ENCODE measurements at regions not wholly inside any gene's neighbourhood (a gene's known extent, or its start where the extent isn't known, plus 50 kb on each side); places are given as distances from the start of the nearest gene placed in this dataset.

DNA sequence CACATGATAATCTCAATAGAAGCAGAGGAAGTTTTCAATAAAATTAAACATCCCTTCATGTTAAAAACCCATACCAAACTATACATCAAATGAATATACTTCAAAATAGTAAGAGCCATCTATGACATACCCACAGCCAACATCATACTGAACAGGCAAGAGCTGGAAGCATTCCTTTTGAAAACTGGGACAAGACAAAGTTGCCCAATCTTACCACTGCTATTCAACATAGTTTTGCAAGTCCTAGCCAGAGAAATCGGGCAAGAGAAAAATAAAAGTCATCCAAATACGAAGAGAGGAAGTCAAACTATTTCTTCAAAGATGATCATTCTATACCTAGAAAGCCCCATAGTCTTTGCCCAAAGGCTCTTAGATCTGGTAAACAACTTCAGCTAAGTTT lies 454.7 kb upstream of the PRICKLE1 start:
- no peak overlapping the region for H3K4me3 ChIP-seq
- TF ChIP-seq, protein P1, sequence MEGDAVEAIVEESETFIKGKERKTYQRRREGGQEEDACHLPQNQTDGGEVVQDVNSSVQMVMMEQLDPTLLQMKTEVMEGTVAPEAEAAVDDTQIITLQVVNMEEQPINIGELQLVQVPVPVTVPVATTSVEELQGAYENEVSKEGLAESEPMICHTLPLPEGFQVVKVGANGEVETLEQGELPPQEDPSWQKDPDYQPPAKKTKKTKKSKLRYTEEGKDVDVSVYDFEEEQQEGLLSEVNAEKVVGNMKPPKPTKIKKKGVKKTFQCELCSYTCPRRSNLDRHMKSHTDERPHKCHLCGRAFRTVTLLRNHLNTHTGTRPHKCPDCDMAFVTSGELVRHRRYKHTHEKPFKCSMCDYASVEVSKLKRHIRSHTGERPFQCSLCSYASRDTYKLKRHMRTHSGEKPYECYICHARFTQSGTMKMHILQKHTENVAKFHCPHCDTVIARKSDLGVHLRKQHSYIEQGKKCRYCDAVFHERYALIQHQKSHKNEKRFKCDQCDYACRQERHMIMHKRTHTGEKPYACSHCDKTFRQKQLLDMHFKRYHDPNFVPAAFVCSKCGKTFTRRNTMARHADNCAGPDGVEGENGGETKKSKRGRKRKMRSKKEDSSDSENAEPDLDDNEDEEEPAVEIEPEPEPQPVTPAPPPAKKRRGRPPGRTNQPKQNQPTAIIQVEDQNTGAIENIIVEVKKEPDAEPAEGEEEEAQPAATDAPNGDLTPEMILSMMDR (IDR thresholded peaks at IDR 0.05 in 4 of 5, conservative IDR thresholded peaks at IDR 0.05 in 1 of 5), result no peak
- TF ChIP-seq POLR2A (IDR thresholded peaks at IDR 0.05), result no peak
- no peaks in the 10 kb centered on the region for H3K27me3 ChIP-seq
- in situ Hi-C loops (cut with MboI; ENCODE audit: low sequenced_read_pairs in 4 of 4) (no loop called here), intact Hi-C loops (cut with DNase I; ENCODE audit: low total_unique reads) (no loop called here)
- H3K36me3 ChIP-seq, result no peaks in the 10 kb centered on the region
- no peaks in the 10 kb centered on the region for H3K4me1 ChIP-seq
- ATAC-seq (no peak), DNase-seq (no peak)
- H3K9me3 ChIP-seq, result no peaks in the 10 kb centered on the region
- H3K27ac ChIP-seq, result no peak overlapping the region

- intact Hi-C loops (cut with DNase I; ENCODE audit: low total_unique reads) (no loop called here), in situ Hi-C loops (cut with MboI; ENCODE audit: low sequenced_read_pairs in 4 of 4) (no loop called here)
- Histone ChIP-seq H3K27me3 (no peaks in the 10 kb centered on the region), H3K4me1 (no peaks in the 10 kb centered on the region), H3K4me3 (no peak overlapping the region), H3K36me3 (no peaks in the 10 kb centered on the region), H3K27ac (no peak overlapping the region), H3K9me3 (no peaks in the 10 kb centered on the region)
- DNase-seq, result no peak
- TF ChIP-seq POLR2A (IDR thresholded peaks at IDR 0.05), result no peak
- TF ChIP-seq, protein P1 (IDR thresholded peaks at IDR 0.05 in 4 of 5, conservative IDR thresholded peaks at IDR 0.05 in 1 of 5), result no peak
- no peak for ATAC-seq
Observed at GRCh38 chr12:43038991-43039390, 449.4 kb upstream of the PRICKLE1 start.

DNA sequence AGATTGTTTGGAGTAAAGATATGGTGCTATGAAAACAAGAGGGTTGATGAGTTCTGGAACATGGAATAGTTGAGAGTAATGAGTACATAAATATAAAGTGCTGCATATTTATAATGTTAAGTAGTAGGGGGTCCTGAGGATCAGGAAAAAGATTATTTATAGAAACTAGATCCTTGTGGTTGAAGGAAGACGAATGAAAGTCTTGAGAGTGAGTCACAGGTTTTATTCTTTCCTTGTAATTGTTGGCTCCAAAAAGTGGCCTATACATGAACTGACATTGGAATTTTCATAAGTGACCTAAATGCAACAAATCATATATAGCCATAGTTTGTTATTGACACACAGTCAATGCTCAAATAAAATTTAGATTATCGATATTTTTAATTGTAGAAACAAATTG lies 440.4 kb upstream of the PRICKLE1 start:
- in situ Hi-C loops (cut with MboI; ENCODE audit: low sequenced_read_pairs in 4 of 4), result no loop called here
- intact Hi-C loops (cut with DNase I; ENCODE audit: low total_unique reads), result no loop called here
- no peak for DNase-seq

DNA sequence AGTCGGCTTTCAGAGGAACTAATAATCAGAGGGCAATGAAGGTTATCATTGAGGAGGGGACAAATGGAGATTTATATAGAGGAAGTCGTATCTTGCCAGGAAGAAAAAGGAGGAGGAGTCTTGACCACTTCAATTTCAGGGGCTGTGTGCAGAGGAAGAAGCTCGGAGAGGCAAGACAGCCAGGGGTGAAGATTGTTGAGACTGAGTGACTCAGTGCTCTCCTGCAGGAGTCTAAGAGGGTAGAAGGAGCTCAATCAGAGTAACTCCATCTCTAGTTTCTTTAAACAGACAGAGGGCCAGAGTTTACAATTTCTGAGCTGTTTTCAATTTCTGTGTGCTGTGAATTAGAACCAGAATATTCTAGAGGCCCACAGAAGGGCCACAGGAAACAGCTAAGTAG lies 439.3 kb upstream of the PRICKLE1 start:
- peaks cover 0 to 6% (median 0%) of the 10 kb centered on the region in 3 donors for H3K9me3 ChIP-seq
- H3K4me1 ChIP-seq, result no peaks in the 10 kb centered on the region
- ATAC-seq (no peak), DNase-seq (no peak)
- no peaks in the 10 kb centered on the region for H3K27me3 ChIP-seq
- H3K27ac ChIP-seq, result no peak overlapping the region
- no peak overlapping the region for H3K4me3 ChIP-seq
- in situ Hi-C loops (cut with MboI; ENCODE audit: low sequenced_read_pairs in 4 of 4) (no loop called here), intact Hi-C loops (cut with DNase I; ENCODE audit: low total_unique reads) (no loop called here)
- no peaks in the 10 kb centered on the region for H3K36me3 ChIP-seq
- TF ChIP-seq, protein P1 (IDR thresholded peaks at IDR 0.05 in 4 of 5, conservative IDR thresholded peaks at IDR 0.05 in 1 of 5), result no peak
- no peak for TF ChIP-seq POLR2A (IDR thresholded peaks at IDR 0.05)

More for the DNA sequence above, 440.4 kb upstream of the PRICKLE1 start:
- Histone ChIP-seq H3K27me3 (no peaks in the 10 kb centered on the region), H3K4me1 (no peaks in the 10 kb centered on the region), H3K9me3 (peaks cover 0 to 6% (median 0%) of the 10 kb centered on the region in 3 donors), H3K36me3 (no peaks in the 10 kb centered on the region), H3K27ac (no peak overlapping the region), H3K4me3 (no peak overlapping the region)
- ATAC-seq, result no peak
- TF ChIP-seq POLR2A (IDR thresholded peaks at IDR 0.05), result no peak
- TF ChIP-seq, protein P1 (IDR thresholded peaks at IDR 0.05 in 4 of 5, conservative IDR thresholded peaks at IDR 0.05 in 1 of 5), result no peak

GRCh38 chr12:43022838-43023237 lies 433.3 kb upstream of the PRICKLE1 start:
- no peaks in the 10 kb centered on the region for H3K9me3 ChIP-seq
- no peak overlapping the region for H3K27ac ChIP-seq
- intact Hi-C loops (cut with DNase I; ENCODE audit: low total_unique reads), result no loop called here
- no peak for TF ChIP-seq POLR2A (IDR thresholded peaks at IDR 0.05)
- TF ChIP-seq, protein P1 (IDR thresholded peaks at IDR 0.05 in 4 of 5, conservative IDR thresholded peaks at IDR 0.05 in 1 of 5), result no peak
- H3K27me3 ChIP-seq, result no peaks in the 10 kb centered on the region
- ATAC-seq (no peak), DNase-seq (no peak)
- in situ Hi-C loops (cut with MboI; ENCODE audit: low sequenced_read_pairs in 4 of 4), result no loop called here
- no peaks in the 10 kb centered on the region for H3K4me1 ChIP-seq
- H3K4me3 ChIP-seq, result no peak overlapping the region
- H3K36me3 ChIP-seq, result no peaks in the 10 kb centered on the region
